ENCODE measurements at regions not wholly inside any gene's neighbourhood (a gene's known extent, or its start where the extent isn't known, plus 50 kb on each side); places are given as distances from the start of the nearest gene placed in this dataset.

- DNase-seq (ENCODE audit: low read depth in 1 of 2, low spot score in 1 of 2), result no peak
Measured at GRCh38 chr2:7774481-7774880, 857.3 kb downstream of the RNF144A start.

DNA sequence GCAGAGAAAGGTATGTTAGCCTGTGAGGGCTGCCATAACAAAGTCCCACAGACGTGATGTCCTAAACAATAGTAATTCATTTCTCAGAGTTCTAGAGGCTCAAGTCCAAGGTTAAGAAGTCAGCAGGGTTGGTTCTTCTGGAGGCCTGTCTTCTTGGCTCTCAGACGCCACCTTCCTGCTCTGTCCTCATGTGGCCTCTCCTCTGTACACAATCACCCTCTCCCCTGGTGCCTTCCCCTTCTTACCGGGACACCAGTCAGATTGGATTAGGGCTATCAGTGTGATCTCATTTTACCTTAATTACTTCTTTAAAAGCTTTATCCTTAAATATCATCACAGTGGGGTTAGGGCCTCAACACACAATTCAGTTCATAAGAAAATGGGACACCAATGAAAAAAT, 860.5 kb downstream of the RNF144A start:
- DNase-seq (ENCODE audit: low read depth in 1 of 2, low spot score in 1 of 2), result no peak

DNA sequence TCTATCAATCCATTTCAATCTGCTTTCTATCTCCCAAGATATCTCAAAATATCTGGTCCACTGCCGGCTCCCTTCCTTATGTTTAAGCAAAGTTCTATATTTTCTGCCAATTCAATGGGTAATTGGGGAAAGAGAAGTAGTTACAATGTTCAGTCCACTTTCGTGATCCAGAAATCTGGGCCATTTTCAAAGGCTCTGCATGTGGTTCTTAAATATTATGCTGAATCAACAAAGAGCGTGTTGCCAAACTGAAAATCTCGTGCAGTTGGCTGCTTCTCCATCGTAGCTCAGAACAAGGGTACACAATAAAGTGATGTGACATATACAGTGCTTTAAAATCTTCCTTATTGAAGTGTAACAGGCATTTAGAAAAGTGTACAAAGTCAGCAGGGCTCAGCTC, 863.1 kb downstream of the RNF144A start:
- no peak for DNase-seq (ENCODE audit: low read depth in 1 of 2, low spot score in 1 of 2)

DNA sequence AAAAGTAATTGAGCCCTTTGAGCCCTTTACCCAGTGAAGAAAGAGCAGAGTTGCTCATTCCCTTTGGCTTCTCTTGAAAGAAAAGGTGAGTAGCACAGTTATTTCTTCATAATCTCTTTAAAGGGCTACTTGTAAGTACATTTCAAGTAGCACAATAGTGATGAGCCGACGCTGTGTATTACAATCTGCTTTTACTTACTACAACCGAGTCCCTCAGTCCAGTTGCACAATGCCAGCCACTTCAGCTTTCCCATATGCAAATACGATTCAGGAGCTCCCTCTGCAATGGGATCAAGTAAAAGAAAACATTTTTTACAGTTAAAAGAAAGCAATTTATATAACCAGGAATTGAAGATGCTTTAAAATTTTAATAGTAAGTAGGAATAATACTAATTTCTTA, 868.5 kb downstream of the RNF144A start:
- DNase-seq (ENCODE audit: low read depth in 1 of 2, low spot score in 1 of 2), result no peak

DNA sequence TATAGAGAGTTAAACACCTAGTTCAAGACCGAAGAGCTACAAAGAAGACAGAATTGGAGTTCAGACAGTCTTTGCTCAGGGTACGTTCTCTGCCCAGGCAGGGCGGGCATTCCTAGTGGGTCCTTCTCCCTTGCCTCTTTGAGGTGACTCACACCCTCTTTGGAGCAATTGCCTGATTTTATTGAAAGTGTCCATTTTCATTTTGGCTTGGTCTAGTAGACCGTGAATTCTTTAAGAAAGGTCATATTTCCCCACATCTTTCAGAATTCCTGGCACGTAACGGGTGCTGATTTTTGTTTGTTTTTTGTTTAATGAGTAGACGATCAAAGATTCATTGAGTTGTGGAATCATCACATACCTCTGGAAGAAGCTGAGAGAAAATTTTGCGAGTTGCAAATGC, 871.5 kb downstream of the RNF144A start:
- no peak for DNase-seq (ENCODE audit: low read depth in 1 of 2, low spot score in 1 of 2)

DNA sequence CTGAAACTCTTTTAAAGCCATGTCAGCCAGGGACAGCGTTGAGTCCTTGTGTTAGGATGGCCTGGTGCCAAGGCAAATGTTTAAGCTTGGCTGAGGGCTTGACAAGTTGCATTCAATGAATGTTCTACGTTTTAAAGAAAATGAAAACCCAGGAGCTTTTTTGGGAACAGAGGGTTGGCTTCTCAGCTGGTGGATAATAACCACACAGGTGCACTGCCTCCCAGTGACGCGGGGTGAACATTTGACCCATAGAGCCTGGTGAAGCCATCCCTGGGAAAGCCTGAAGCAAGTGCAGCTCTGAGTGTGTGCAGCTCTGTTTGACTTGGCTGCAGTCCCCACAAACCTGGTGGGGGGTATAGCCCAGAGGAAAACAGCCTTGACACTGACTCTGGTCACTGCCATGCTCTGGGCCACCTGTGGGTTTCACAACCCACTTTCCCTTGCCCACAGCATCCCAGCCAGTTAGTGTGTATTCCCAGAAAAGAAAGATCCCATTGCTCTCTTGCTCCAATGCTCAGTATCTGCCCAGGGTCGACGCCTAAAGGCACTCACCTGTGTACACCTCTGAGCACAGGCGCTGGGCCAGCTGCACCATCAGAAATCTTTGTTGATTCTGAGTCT, 874.9 kb downstream of the RNF144A start:
- no peak for DNase-seq (ENCODE audit: low read depth in 1 of 2, low spot score in 1 of 2)

DNA sequence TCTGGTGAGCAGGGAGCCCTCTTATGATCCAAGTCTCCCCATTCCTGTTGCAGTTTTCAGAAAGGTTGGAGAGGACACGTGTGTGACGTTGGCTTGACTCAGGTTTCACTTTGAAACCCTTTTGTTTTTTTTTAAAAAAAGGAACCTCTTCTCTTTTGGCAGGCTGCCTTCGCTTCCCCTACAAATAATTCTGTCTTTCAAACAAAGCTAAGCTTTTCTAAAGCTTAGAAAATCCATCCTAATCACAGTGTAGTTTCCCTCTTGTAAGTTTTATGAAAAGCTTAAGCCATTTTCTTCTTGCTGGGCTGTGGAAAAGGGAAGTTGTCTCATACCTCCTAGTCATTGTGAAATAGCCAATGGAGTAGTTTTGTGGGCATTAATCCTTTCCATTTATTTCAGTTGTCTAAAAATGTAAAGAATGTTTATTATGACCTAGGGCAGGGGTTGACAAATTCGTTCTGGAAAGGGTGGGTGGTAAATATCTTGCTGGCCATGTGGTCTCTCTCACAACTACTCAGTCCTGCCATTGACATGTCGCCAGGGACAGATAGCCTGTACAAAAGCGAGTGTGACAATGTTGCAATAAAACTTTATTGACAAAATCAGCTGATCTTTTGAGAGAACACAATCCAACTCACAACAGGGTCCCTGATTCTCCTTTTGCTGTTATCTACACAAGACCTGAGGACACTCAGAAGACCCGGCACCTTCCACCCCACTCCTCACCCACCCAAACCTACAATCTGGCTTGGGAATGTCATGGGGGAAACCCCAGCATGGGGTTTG, 878.8 kb downstream of the RNF144A start:
- no peak for DNase-seq (ENCODE audit: low read depth in 1 of 2, low spot score in 1 of 2)

GRCh38 chr2:7800031-7800430, 881.8 kb upstream of the ID2 start:
- no peak for DNase-seq (ENCODE audit: low read depth in 1 of 2, low spot score in 1 of 2)

DNA sequence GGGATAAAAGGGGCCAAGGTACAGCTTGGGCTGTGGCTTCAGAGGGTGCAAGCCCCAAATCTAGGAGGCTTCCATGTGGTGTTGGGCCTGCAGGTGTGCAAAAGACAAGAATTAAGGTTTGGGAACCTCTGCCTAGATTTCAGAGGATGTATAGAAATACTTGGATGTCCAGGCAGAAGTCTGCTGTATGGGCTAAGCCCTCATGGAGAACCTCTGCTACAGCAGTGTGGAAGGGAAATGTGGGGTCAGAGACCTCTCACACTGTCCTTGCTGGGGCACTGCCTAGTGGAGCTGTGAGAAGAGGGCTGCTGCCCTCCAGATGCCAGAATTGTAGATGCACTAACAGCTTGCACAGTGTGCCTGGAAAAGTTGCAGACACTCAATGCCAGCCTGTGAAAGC, 880.6 kb upstream of the ID2 start:
- DNase-seq (ENCODE audit: low read depth in 1 of 2, low spot score in 1 of 2), result no peak

GRCh38 chr2:7803515-7803914, 878.3 kb upstream of the ID2 start:
- no peak for DNase-seq (ENCODE audit: low read depth in 1 of 2, low spot score in 1 of 2)

DNA sequence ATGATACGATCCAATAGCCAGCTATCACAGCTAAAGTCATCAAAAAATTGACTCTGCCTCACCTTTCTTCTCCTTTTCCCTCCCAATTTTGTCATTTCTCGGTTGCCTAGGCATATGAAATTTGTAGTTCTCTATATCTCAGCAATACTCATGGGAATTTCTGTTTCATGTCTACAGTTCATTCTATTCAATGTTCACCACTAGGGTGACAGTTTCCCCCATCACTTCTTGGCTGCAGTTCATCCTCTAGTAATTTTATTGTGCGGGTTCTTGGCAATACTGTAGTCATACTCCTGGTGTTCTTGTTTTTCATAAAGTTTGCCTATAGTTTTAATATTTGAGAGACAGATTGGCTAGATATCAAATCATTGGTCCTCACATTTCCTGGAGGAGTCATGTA, 872.2 kb upstream of the ID2 start:
- no peak for DNase-seq (ENCODE audit: low read depth in 1 of 2, low spot score in 1 of 2)

GRCh38 chr2:7811073-7811472, 870.8 kb upstream of the ID2 start:
- no peak for DNase-seq (ENCODE audit: low read depth in 1 of 2, low spot score in 1 of 2)

GRCh38 chr2:7812231-7812995, 869.4 kb upstream of the ID2 start:
- DNase-seq (ENCODE audit: low read depth in 1 of 2, low spot score in 1 of 2), result no peak

DNA sequence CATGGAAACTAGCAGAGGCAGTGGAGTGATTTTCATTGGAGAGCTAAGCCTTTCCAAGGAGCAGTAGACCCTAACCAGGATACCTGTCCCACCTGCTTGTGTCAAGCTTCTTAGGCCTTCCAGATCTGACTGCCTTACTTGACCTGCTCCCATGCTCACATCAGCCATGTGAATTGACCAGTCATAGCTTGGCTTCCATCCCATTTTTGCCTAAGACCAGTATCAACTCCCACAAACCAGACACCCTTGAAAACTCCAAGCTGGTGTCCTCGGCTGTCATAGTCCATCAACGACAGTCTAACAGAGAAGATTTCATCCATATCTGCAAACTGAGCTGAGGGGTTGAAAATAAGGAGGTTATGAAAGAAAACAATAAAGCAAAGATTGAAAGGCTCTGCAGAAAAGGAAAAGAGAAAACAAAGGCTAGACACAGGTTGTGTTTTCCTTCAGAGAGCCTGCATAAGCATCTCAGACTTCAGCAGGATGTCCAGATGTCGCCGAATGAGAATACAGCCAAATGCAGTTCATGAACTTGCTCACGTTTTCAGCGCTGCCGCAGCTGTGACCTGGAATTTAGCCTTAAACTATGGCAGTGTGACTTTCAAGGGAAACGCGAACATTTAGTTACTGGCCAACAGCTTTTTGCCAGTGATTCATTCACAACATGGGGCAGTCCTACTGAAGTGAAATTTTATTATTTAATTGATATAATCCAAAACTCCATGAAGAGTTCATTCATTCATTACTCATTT, 868.1 kb upstream of the ID2 start:
- DNase-seq (ENCODE audit: low read depth in 1 of 2, low spot score in 1 of 2), result no peak

DNA sequence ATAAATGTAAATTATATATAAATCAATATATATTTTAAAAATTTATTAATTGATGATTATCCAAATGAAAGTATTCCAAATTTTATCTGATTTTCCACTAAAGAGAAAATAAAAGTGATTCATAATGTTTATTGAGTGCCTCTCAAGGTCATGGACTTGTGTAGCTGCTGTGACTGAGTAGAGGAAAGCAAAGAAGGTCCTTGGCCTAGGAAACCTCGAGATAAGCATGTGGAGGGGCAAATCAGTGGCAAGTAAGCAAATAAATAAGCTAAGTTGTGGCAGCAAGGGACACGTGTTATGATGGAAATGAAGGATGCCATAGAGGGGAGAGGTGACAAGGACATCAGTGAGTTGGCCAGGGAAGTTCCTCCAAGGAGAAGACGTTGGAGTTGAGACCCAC, 866.1 kb upstream of the ID2 start:
- DNase-seq (ENCODE audit: low read depth in 1 of 2, low spot score in 1 of 2), result no peak

DNA sequence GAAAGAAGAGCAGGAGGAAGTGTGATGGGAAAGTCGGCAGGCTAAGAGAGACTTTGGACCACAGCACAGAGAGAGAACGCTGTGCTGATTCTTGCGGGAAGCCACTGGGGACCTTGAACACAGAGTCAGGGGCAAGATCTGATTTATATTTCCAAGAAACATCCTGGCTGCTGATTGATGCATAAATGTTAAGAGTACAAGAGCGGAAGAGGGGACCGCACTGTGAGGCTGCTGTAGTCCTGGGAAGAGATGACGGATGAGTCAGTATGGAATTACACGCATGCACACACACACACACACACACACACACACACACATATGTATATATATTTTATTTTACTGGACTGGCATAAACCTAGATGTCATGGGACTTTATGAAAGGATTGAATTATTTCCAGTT, 865.6 kb upstream of the ID2 start:
- no peak for DNase-seq (ENCODE audit: low read depth in 1 of 2, low spot score in 1 of 2)

GRCh38 chr2:7816944-7817343, 864.9 kb upstream of the ID2 start:
- DNase-seq (ENCODE audit: low read depth in 1 of 2, low spot score in 1 of 2), result no peak

DNA sequence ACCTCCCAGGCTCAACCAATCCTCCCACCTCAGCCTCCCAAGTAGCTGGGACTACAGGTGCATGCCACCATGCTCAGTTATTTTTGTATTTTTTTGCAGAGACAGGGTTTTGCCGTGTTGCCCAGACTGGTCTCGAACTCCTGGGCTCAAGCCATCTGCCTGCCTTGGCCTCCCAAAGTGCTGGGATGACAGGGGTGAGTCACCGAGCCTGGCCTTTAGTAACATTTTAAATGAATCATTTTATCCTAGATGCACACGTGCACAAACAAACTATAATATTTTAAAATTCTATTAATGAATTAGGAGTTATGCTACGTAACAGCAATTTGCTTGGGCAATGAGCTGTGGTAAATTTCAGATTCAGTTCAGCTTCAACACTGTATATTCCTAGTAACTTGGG, 862.5 kb upstream of the ID2 start:
- no peak for DNase-seq (ENCODE audit: low read depth in 1 of 2, low spot score in 1 of 2)

- DNase-seq (ENCODE audit: low read depth in 1 of 2, low spot score in 1 of 2), result no peak
Measured at GRCh38 chr2:7819850-7820249, 862.0 kb upstream of the ID2 start.

DNA sequence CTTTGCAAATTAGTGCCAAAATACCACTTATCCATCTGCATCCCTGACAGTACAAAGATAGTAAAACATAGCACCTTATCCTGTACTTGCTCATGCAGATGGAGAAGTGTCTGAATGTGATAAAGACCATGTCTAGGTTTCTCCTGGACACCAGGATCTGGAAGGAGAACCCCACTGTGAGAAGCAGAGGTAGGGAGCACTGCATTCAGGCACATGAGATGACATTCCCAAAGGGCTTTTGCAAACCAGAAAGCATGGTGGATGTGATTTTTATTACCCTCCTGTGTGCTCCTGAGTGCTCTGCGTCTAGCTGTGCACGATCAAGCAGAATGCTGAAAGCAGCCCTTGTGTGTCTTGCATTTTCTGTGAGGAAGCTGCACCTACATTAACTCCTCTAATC, 857.6 kb upstream of the ID2 start:
- DNase-seq (ENCODE audit: low read depth in 1 of 2, low spot score in 1 of 2), result no peak

GRCh38 chr2:7825591-7826312, 856.1 kb upstream of the ID2 start:
- peak in 1 of 2 donors; percentile 33 for DNase-seq (ENCODE audit: low read depth in 1 of 2, low spot score in 1 of 2)
